ELR (cell line): ENCODE measurements at regions not wholly inside any gene's neighbourhood (a gene's known extent, or its start where the extent isn't known, plus 50 kb on each side); places are given as distances from the start of the nearest gene placed in this dataset.

Experiments used
- DNase-seq: peaks from one replicate; pipeline ENCODE4 v3.0.0-alpha.2; 2015; ENCODE audit warnings: low read depth

GRCh38 chr9:14395317-14396082 is 81.6 kb upstream of the NFIB start:
- no peak for DNase-seq

DNA sequence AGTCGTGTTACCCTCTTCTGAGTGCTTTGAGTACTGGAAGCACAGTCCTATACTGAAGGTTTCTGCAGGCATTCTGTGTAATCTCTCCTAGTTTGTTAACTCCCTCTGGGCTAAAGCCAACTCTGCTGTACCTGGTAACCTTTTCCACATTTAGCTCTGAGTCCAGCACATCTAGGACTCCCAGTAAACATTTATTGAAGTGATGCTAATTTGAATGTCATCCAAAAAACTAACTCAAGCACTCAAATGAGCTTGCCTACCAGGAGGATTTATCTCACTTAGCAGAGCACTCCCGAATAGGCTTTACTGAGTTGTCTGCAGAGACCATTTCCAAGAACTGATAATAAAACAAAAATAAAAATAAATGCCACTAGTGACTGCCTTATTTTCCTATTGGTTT is 79.5 kb upstream of the NFIB start:
- DNase-seq: no peak

GRCh38 chr9:14391620-14392019 is 77.7 kb upstream of the NFIB start:
- no peak for DNase-seq

DNA sequence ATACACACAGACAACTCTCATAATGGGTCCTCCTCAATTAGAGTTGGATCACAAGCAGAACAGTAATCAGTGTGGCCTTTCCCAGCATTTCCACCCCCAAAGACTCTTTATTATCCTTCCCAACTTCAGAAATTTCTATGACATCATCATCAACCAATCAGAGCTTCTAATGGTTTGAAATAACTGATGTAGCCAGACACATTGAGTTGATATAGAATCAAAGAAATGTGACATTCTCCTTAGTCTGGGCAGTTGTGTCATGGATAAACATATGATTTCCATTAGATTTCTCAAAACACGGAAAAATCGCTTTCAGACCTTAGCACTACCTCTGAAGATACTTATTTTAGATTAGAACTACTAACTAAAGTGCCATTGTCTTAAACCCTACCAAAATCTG is 75.7 kb upstream of the NFIB start:
- DNase-seq: no peak

DNA sequence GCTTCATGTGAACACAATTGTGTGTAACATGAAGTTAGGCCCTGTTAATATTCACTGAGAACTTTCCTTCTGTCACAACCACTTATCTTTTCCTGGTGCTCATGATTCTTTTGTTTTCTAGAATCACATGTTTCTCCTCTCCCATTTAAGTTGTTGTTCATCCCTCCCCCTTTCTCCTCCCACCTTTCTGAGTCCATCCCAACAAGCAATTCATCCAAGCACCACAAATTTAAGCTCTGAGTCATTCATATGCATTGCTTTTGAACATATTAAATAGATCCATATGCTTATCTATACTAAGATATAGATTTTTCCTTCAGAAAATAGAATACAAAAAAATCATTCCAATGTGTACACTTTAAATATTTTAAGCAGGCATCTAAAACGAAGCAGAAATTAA is 75.2 kb upstream of the NFIB start:
- DNase-seq: no peak

DNA sequence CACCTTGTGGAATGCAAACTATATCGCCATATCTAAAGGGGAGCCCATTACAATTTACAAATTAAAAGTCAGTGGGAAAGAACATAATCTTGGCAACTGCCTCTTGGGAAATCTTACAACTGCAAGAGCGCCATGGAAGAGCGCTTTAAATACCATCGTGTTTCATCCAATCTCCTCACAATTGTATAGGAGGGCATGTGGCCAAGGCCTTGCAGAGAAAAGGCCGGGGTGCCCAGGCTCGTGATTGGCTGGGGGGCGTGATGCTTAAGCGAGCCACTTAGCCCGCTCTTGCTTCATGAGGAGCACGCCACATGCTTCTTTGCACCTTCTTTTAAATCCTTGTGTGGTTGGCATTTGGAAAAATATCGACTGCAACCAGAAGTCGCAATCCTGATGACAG is 69.8 kb upstream of the NFIB start:
- no peak for DNase-seq

DNA sequence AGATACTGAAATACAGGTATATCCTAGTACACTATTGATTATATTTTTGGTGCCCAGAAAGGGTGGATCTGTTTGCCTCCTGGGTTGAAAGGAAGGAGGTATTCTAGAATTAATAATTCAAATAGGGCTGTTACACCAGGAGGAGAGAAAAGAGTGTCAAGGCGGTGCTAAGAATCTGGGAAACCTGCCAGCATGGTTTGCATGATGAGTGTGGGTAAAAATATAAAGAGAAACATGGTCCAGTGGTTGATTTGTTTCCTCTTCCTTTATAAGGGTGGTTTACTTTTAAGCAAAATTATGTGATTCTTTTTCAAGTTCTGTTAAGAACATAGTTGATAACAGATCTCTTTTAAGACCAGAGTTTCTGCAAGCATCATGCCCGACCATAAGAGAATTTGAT is 69.4 kb upstream of the NFIB start:
- DNase-seq: no peak

DNA sequence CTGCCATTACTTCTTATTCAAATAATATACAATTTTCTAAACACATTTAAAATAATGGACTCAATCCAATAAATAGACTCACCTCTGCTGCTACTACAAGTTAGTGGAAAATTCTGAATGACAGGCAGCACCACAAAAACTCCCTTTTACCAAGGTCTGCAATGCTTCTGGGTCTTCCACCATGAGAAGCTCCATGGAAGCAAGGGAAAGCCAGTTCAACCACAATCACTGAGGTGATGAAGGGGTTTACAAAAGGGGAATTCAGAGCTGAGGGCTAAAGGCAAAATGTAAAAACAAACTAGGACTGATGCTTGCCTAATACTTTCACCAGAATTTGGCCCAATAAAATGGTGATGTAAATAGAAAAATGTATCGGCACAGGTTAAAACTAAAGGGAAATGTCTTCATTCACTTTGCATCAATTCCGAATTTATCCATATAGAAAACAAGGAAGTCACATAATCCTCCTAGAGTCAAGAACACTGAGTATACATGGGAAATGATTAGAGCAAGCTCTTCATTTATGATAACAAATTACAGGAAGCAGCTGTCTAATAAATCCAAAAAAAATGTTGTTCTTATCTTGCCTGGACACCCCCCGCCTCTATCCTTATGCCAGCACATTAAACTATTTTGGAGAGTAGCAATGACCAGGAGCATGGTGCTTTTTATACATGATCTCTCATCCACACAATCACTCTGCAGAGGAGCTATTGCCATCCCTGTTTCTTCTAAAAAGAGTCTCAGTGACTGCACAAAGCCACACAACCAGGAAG is 66.3 kb upstream of the NFIB start:
- DNase-seq: no peak

DNA sequence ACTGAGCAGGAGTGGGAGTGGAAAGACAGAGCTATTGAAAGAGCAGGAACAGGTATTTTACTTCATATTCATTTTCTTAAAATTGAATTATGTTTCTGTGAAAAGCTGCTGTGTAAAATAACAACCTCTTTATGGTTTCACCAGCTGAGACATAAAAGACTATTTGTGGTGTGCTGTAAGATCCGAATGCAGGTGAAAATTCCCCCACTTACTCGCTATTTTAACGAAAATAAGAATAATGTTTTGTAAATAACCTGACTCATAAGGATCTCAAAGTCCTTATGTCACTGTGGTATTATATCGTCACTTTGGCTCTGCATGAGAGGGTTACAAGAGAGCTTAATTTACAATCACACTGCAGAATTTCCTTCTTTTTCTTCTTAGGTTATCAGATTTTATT is 65.3 kb upstream of the NFIB start:
- no peak for DNase-seq

DNA sequence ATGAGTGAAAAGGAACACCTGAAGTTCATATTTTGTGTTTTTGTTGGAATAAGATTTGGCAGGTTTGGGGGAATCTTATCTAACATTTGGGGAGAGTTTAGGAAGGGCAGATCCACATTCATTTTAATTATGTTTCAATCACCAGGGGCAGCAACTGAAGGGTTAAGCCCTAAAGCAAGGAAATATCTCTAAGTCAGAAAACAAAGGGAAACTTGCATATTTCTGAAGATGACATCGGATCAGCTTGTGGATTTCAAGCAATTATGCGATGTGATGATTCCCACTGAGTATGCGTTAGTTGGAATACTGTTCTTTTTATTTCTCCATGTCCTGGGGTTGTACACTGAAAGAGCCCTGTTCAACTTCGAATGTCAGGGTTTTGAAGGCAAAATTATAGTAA is 59.8 kb upstream of the NFIB start:
- DNase-seq: no peak

- DNase-seq: no peak
These were observed 59.4 kb upstream of the NFIB start for GRCh38 chr9:14373336-14373666.

DNA sequence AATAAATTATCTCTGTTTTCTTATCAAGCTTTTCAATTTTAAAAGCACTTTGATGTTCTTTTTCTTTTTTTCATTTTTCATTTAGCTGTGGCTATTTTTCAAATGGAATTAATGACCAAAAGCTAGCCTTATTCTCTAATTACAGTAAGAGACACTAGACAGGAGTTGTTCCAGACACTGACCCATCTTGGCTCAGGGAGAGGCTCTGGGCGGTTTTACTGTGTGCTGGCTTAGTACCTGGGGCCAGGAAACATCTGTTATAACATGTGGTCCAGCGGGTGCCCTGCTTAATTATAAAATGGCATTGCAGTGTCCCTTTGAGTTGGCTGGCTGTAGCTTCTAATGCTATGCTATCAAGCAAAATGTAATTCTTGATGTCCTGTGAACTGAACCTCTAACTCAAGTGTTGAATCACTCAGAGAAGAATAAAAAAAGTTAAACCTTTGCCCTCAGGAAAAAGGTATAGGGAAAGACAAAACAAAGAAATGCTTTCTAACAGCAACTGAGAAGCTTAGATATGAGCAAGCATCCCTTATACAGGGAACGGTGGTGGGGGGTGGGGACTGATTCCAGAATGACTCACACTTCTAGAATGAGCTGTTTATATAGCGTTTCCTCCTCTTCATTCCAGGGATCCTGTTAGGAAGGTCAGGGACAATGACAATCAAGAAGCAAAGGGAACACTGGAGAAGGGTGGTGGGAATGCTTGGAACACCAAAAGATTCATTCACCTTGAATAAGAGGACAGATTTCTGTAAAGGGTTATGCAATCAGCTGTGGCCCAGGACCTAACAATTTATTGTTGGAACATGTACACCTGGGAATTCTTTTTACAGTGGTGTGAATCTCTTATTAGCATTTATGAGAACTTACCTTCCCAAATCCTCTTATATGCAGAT is 58.7 kb upstream of the NFIB start:
- DNase-seq: peak; percentile 88

- DNase-seq: no peak
These were observed 55.1 kb upstream of the NFIB start for GRCh38 chr9:14369011-14369410.

- peak; percentile 80 for DNase-seq
These were observed 52.1 kb upstream of the NFIB start for GRCh38 chr9:14366076-14366475.

GRCh38 chr9:14365670-14366069 is 51.7 kb upstream of the NFIB start:
- DNase-seq: no peak
